ENCODE measurements at regions not wholly inside any gene's neighbourhood (a gene's known extent, or its start where the extent isn't known, plus 50 kb on each side); places are given as distances from the start of the nearest gene placed in this dataset.

DNA sequence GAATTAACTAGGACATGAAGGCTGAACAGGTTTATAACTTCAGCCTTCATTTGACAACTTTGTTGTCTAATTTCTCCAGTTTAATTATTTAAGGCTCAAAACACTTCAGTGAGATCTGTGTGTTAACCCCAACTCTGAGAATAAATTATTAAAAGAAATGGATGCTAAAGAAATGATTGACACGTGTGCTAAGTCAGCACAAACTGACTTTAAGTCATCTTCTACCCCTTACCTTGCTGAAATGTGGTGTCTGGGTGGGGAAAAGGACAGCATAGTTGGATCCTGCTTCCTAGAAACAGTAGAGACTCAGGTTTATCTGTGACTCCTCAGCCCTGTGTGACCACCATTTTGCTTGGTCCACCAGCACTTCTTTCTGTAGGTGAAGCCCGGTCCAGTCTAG, 324.8 kb upstream of the NPSR1 start:
- H2AFZ ChIP-seq (ENCODE audit: low read length) = no peak overlapping the region
- H3K9me3 ChIP-seq (ENCODE audit: control insufficient read depth, low read depth, low read length) = no peaks in the 10 kb centered on the region
- H3K27ac Mint-ChIP-seq = no peak overlapping the region; a peak in 1 of 7 replicates
- H2BK5ac ChIP-seq (ENCODE audit: insufficient read length, low read length) = no peak overlapping the region
- no peaks in the 10 kb centered on the region for H3K79me1 ChIP-seq (ENCODE audit: insufficient read depth, low read depth, low read length, poor library complexity, severe bottlenecking)
- H2BK120ac ChIP-seq (ENCODE audit: low read depth, low read length, poor library complexity, severe bottlenecking) = no peak overlapping the region
- no peak overlapping the region for H3K56ac ChIP-seq (ENCODE audit: insufficient read length, low read depth, low read length)
- H2BK15ac ChIP-seq (ENCODE audit: low read depth, low read length) = no peak overlapping the region; the same call in 1 of the 2 replicates
- TF ChIP-seq, protein P1, sequence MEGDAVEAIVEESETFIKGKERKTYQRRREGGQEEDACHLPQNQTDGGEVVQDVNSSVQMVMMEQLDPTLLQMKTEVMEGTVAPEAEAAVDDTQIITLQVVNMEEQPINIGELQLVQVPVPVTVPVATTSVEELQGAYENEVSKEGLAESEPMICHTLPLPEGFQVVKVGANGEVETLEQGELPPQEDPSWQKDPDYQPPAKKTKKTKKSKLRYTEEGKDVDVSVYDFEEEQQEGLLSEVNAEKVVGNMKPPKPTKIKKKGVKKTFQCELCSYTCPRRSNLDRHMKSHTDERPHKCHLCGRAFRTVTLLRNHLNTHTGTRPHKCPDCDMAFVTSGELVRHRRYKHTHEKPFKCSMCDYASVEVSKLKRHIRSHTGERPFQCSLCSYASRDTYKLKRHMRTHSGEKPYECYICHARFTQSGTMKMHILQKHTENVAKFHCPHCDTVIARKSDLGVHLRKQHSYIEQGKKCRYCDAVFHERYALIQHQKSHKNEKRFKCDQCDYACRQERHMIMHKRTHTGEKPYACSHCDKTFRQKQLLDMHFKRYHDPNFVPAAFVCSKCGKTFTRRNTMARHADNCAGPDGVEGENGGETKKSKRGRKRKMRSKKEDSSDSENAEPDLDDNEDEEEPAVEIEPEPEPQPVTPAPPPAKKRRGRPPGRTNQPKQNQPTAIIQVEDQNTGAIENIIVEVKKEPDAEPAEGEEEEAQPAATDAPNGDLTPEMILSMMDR (conservative IDR thresholded peaks at IDR 0.05) = no peak
- no CpG with 5 or more reads among the region's 2 CpGs for WGBS (ENCODE audit: extremely low coverage, insufficient read length, low lambda C conversion rate)
- no peak overlapping the region for H3K4me2 ChIP-seq (ENCODE audit: insufficient read depth, insufficient read length, low read length)
- H3K23me2 ChIP-seq (ENCODE audit: insufficient read length, low read depth, low read length, poor library complexity, severe bottlenecking) = no peaks in the 10 kb centered on the region
- peaks cover 4 to 8% of the 10 kb centered on the region in 2 experiments for H3K4me1 Mint-ChIP-seq
- no peaks in the 10 kb centered on the region for H3K4me1 ChIP-seq (ENCODE audit: insufficient read depth, low read length)
- no peaks in the 10 kb centered on the region for H3K27me3 ChIP-seq (ENCODE audit: insufficient read depth, low read length)
- no peaks in the 10 kb centered on the region for H3K79me2 ChIP-seq (ENCODE audit: insufficient read depth, low read length)
- no peak overlapping the region for H2AK5ac ChIP-seq (ENCODE audit: insufficient read length, low read length)
- no peak overlapping the region for H3K14ac ChIP-seq (ENCODE audit: insufficient read depth, low read length)
- H4K5ac ChIP-seq (ENCODE audit: insufficient read length, low read depth, low read length) = no peak overlapping the region
- H2BK20ac ChIP-seq (ENCODE audit: low read depth, low read length, poor library complexity, severe bottlenecking) = no peak overlapping the region
- no peaks in the 10 kb centered on the region for H4K20me1 ChIP-seq (ENCODE audit: control insufficient read depth, insufficient read depth, insufficient read length)
- no peak overlapping the region for H3K4ac ChIP-seq (ENCODE audit: low read depth, low read length)
- H3K27ac ChIP-seq (ENCODE audit: insufficient read length, low read depth, low read length) = no peak overlapping the region
- H3K9ac ChIP-seq (ENCODE audit: extremely low read depth, insufficient read length, low read length) = no peak overlapping the region
- H3T11ph ChIP-seq (ENCODE audit: low read length) = no peak overlapping the region
- H2BK12ac ChIP-seq (ENCODE audit: insufficient read length, low read depth, low read length) = no peak overlapping the region
- H3K23ac ChIP-seq (ENCODE audit: insufficient read length, low read depth, low read length) = no peak overlapping the region
- no peak for DNase-seq
- H3K36me3 Mint-ChIP-seq (ENCODE audit: insufficient read depth in 1 of 3, low read depth in 3 of 3) = no peaks in the 10 kb centered on the region
- H3K9me3 Mint-ChIP-seq = peaks cover 0 to 2% of the 10 kb centered on the region in 2 experiments; a peak in 1 of 5 replicates
- H3K4me3 Mint-ChIP-seq = no peak overlapping the region
- H4K91ac ChIP-seq (ENCODE audit: insufficient read length, low read depth, low read length) = no peak overlapping the region
- H4K8ac ChIP-seq (replicated peaks; ENCODE audit: insufficient read length, low read depth, low read length) = no peak overlapping the region
- no peaks in the 10 kb centered on the region for H3K27me3 Mint-ChIP-seq (ENCODE audit: low read depth)
- no peak overlapping the region for H3K18ac ChIP-seq (ENCODE audit: insufficient read length, low read depth, low read length)

All from H9 (cell line).